PC-3 (cell line): ENCODE measurements at regions not wholly inside any gene's neighbourhood (a gene's known extent, or its start where the extent isn't known, plus 50 kb on each side); places are given as distances from the start of the nearest gene placed in this dataset.

Experiments
- EZH2 ChIP-seq: fragments of 300-600 bp; sonication (generic); IDR thresholded peaks from one replicate; pipeline ENCODE4 v1.6.1; 2017; ENCODE audit warnings: antibody characterized with exemption, mild to moderate bottlenecking, low read length; ENCODE audit not compliant: unreplicated experiment
- EZH2phosphoT487 ChIP-seq: fragments of 300-600 bp; sonication (generic); IDR thresholded peaks from 2 replicates; pipeline ENCODE4 v1.6.1; 2018; ENCODE audit warnings: mild to moderate bottlenecking, antibody characterized with exemption, low read length, borderline replicate concordance
- TF ChIP-seq, protein P1 (sequence below): fragments of 300-600 bp; sonication (generic); conservative IDR thresholded peaks from 2 replicates; pipeline ENCODE4 v1.5.1; 2017; ENCODE audit warnings: antibody characterized with exemption, low read depth, mild to moderate bottlenecking, low read length

DNA sequence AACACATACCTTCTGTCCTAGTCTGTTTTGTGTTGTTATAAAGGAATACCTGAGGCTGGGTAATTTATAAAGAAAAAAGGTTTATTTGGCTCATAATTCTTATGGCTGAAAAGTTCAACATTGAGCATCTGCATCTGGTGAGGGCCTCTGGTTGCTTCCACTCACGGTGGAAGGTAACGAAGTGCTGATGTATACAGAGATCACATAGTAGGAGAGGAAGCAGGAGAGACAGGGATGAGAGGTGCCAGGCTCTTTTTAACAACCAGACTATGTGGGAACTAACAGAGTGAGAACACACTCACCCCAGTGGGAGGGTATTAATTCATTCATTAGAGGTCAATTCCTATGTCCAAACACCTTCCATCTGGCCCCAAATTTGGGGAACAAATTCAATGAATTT is 463.8 kb downstream of the DSC3 start:
- TF ChIP-seq EZH2phosphoT487 (no peak), EZH2 (no peak)
- TF ChIP-seq, protein P1, sequence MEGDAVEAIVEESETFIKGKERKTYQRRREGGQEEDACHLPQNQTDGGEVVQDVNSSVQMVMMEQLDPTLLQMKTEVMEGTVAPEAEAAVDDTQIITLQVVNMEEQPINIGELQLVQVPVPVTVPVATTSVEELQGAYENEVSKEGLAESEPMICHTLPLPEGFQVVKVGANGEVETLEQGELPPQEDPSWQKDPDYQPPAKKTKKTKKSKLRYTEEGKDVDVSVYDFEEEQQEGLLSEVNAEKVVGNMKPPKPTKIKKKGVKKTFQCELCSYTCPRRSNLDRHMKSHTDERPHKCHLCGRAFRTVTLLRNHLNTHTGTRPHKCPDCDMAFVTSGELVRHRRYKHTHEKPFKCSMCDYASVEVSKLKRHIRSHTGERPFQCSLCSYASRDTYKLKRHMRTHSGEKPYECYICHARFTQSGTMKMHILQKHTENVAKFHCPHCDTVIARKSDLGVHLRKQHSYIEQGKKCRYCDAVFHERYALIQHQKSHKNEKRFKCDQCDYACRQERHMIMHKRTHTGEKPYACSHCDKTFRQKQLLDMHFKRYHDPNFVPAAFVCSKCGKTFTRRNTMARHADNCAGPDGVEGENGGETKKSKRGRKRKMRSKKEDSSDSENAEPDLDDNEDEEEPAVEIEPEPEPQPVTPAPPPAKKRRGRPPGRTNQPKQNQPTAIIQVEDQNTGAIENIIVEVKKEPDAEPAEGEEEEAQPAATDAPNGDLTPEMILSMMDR: no peak
